GM23338 (cell line): ENCODE measurements at regions not wholly inside any gene's neighbourhood (a gene's known extent, or its start where the extent isn't known, plus 50 kb on each side); places are given as distances from the start of the nearest gene placed in this dataset.

ENCODE experiments used
- ATAC-seq: fragments of 200-7000 bp; cut with Tn5 transposase; 3 replicates; pipeline ENCODE4 v1.9.1; 2020
- DNase-seq: peaks from one replicate; pipeline ENCODE4 v3.0.0-alpha.2; 2015; ENCODE audit warnings: low spot score
- H2AFZ ChIP-seq: fragments of 200-600 bp; sonication (generic); 2 replicates; pipeline ENCODE4 v1.8.0; 2016; ENCODE audit warnings: antibody characterized with exemption, mild to moderate bottlenecking, moderate library complexity
- H3F3A ChIP-seq: fragments of 200-600 bp; sonication (generic); replicated peaks from 2 replicates; pipeline ENCODE4 v1.8.0; 2017; ENCODE audit warnings: antibody characterized with exemption, mixed run types, low read depth
- H3K27ac ChIP-seq: fragments of 200-600 bp; sonication (generic); 2 replicates; pipeline ENCODE4 v1.6.1; 2016; ENCODE audit warnings: low read depth
- H3K27me3 ChIP-seq: fragments of 200-600 bp; sonication (generic); 2 replicates; pipeline ENCODE4 v1.8.0; 2016; ENCODE audit warnings: mild to moderate bottlenecking, mixed run types, moderate library complexity; ENCODE audit not compliant: insufficient read depth
- H3K36me3 ChIP-seq: fragments of 200-600 bp; sonication (generic); 2 replicates; pipeline ENCODE4 v1.8.0; 2016; ENCODE audit warnings: mild to moderate bottlenecking; ENCODE audit not compliant: insufficient read depth
- H3K4me1 ChIP-seq: fragments of 200-600 bp; sonication (generic); 2 replicates; pipeline ENCODE4 v1.8.0; 2016; ENCODE audit warnings: mild to moderate bottlenecking, moderate library complexity; ENCODE audit not compliant: insufficient read depth
- H3K4me2 ChIP-seq: fragments of 200-600 bp; sonication (generic); 2 replicates; pipeline ENCODE4 v1.7.1; 2017; ENCODE audit warnings: mixed run types
- H3K4me3 ChIP-seq: fragments of 200-600 bp; sonication (generic); 2 replicates; pipeline ENCODE4 v1.6.1; 2016; ENCODE audit warnings: mixed run types
- H3K79me2 ChIP-seq: fragments of 200-600 bp; sonication (generic); replicated peaks from 2 replicates; pipeline ENCODE4 v1.8.0; 2017; ENCODE audit warnings: mild to moderate bottlenecking; ENCODE audit not compliant: insufficient read depth
- H3K9me2 ChIP-seq: fragments of 200-600 bp; sonication (generic); 2 replicates; pipeline ENCODE4 v1.8.0; 2017; ENCODE audit not compliant: insufficient read depth
- H4K20me1 ChIP-seq: fragments of 200-600 bp; sonication (generic); replicated peaks from 2 replicates; pipeline ENCODE4 v1.8.0; 2017; ENCODE audit warnings: mild to moderate bottlenecking; ENCODE audit not compliant: insufficient read depth
- H3K27ac Mint-ChIP-seq: 2 replicates; pipeline ENCODE4 v1.8.0; 2020; ENCODE audit warnings: inconsistent platforms, mild to moderate bottlenecking, moderate library complexity, mixed read lengths
- H3K27me3 Mint-ChIP-seq: 3 replicates; pipeline ENCODE4 v1.8.0; 2022; ENCODE audit warnings: low read depth, mild to moderate bottlenecking, moderate library complexity, mixed read lengths, inconsistent platforms; ENCODE audit not compliant: insufficient read depth, poor library complexity
- H3K36me3 Mint-ChIP-seq: 3 replicates; pipeline ENCODE4 v1.8.0; 2021; ENCODE audit warnings: low read depth, mild to moderate bottlenecking, inconsistent platforms, moderate library complexity, mixed read lengths
- H3K4me1 Mint-ChIP-seq: 3 replicates; pipeline ENCODE4 v1.8.0; 2020; ENCODE audit warnings: mild to moderate bottlenecking, inconsistent platforms, mixed read lengths
- H3K4me3 Mint-ChIP-seq: 3 replicates; pipeline ENCODE4 v1.8.0; 2021; ENCODE audit warnings: moderate library complexity, mild to moderate bottlenecking, inconsistent platforms, mixed read lengths
- H3K9me3 Mint-ChIP-seq: 3 replicates; pipeline ENCODE4 v1.8.0; 2020; ENCODE audit warnings: moderate library complexity, mild to moderate bottlenecking, inconsistent platforms, mixed read lengths
- CREB1 ChIP-seq: fragments of 250-450 bp; sonication (Bioruptor Pico); IDR thresholded peaks from 2 replicates; pipeline ENCODE4 v1.5.0; 2020; ENCODE audit warnings: low read depth, mild to moderate bottlenecking, moderate library complexity
- EZH2 ChIP-seq: fragments of 200-600 bp; sonication (generic); IDR thresholded peaks from one replicate; pipeline ENCODE4 v1.8.0; 2017; ENCODE audit warnings: antibody characterized with exemption, mild to moderate bottlenecking, low read depth; ENCODE audit not compliant: unreplicated experiment
- EZH2phosphoT487 ChIP-seq: fragments of 200-600 bp; sonication (generic); IDR thresholded peaks from one replicate; pipeline ENCODE4 v1.8.1; 2018; ENCODE audit warnings: antibody characterized with exemption; ENCODE audit not compliant: unreplicated experiment
- POLR2AphosphoS5 ChIP-seq: IDR thresholded peaks from 2 replicates; pipeline ENCODE4 v1.6.1; 2016; ENCODE audit warnings: antibody characterized with exemption, low read depth
- STAT1 ChIP-seq: IDR thresholded peaks from one replicate; pipeline ENCODE4 v1.6.1; 2016; ENCODE audit warnings: antibody characterized with exemption; ENCODE audit not compliant: unreplicated experiment
- ZNF331 ChIP-seq: fragments of 250-450 bp; sonication (Bioruptor Pico); IDR thresholded peaks from 2 replicates; pipeline ENCODE4 v1.5.0; 2020; ENCODE audit warnings: low read depth, mild to moderate bottlenecking, moderate library complexity
- TF ChIP-seq, protein P1 (sequence below): fragments of 250-450 bp; sonication (Bioruptor Pico); IDR thresholded peaks from 2 replicates; pipeline ENCODE4 v1.5.0; 2020; ENCODE audit warnings: mild to moderate bottlenecking, moderate library complexity

DNA sequence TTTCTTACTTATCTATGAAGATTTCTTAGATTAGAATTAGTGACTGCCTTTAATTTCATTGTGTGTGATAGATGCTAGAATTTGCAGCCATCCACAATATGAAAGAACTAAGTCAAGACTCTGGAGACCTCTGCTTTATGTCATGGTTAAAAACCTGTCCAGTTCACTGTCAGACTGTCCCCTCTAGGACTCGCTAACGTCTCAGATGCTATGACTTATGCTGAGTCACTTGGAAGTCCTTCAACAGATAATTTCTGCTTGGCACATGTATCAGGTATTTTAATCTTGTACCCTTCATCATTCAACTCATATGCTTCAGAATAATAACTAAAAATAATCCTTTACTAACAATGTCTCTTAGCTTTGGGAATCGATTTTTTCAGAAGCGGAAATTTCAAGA lies 230.5 kb upstream of the DMAC1 start:
- Mint-ChIP-seq H3K27me3 (no peaks in the 10 kb centered on the region), H3K36me3 (no peaks in the 10 kb centered on the region), H3K27ac (no peak overlapping the region), H3K4me1 (peaks cover 9% of the 10 kb centered on the region), H3K4me3 (no peak overlapping the region), H3K9me3 (no peaks in the 10 kb centered on the region)
- no peak overlapping the region; the same call in 1 of the 2 replicates for H2AFZ ChIP-seq
- no peak for ATAC-seq
- no peak for TF ChIP-seq EZH2phosphoT487
- TF ChIP-seq EZH2, result no peak
- TF ChIP-seq, protein P1, sequence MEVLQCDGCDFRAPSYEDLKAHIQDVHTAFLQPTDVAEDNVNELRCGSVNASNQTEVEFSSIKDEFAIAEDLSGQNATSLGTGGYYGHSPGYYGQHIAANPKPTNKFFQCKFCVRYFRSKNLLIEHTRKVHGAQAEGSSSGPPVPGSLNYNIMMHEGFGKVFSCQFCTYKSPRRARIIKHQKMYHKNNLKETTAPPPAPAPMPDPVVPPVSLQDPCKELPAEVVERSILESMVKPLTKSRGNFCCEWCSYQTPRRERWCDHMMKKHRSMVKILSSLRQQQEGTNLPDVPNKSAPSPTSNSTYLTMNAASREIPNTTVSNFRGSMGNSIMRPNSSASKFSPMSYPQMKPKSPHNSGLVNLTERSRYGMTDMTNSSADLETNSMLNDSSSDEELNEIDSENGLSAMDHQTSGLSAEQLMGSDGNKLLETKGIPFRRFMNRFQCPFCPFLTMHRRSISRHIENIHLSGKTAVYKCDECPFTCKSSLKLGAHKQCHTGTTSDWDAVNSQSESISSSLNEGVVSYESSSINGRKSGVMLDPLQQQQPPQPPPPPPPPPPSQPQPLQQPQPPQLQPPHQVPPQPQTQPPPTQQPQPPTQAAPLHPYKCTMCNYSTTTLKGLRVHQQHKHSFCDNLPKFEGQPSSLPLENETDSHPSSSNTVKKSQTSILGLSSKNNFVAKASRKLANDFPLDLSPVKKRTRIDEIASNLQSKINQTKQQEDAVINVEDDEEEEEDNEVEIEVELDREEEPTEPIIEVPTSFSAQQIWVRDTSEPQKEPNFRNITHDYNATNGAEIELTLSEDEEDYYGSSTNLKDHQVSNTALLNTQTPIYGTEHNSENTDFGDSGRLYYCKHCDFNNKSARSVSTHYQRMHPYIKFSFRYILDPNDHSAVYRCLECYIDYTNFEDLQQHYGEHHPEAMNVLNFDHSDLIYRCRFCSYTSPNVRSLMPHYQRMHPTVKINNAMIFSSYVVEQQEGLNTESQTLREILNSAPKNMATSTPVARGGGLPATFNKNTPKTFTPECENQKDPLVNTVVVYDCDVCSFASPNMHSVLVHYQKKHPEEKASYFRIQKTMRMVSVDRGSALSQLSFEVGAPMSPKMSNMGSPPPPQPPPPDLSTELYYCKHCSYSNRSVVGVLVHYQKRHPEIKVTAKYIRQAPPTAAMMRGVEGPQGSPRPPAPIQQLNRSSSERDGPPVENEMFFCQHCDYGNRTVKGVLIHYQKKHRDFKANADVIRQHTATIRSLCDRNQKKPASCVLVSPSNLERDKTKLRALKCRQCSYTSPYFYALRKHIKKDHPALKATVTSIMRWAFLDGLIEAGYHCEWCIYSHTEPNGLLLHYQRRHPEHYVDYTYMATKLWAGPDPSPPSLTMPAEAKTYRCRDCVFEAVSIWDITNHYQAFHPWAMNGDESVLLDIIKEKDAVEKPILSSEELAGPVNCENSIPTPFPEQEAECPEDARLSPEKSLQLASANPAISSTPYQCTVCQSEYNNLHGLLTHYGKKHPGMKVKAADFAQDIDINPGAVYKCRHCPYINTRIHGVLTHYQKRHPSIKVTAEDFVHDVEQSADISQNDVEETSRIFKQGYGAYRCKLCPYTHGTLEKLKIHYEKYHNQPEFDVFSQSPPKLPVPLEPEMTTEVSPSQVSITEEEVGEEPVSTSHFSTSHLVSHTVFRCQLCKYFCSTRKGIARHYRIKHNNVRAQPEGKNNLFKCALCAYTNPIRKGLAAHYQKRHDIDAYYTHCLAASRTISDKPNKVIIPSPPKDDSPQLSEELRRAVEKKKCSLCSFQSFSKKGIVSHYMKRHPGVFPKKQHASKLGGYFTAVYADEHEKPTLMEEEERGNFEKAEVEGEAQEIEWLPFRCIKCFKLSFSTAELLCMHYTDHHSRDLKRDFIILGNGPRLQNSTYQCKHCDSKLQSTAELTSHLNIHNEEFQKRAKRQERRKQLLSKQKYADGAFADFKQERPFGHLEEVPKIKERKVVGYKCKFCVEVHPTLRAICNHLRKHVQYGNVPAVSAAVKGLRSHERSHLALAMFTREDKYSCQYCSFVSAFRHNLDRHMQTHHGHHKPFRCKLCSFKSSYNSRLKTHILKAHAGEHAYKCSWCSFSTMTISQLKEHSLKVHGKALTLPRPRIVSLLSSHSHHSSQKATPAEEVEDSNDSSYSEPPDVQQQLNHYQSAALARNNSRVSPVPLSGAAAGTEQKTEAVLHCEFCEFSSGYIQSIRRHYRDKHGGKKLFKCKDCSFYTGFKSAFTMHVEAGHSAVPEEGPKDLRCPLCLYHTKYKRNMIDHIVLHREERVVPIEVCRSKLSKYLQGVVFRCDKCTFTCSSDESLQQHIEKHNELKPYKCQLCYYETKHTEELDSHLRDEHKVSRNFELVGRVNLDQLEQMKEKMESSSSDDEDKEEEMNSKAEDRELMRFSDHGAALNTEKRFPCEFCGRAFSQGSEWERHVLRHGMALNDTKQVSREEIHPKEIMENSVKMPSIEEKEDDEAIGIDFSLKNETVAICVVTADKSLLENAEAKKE (CRISPR knock-in tag), result no peak
- TF ChIP-seq ZNF331 (CRISPR knock-in tag), result no peak
- no peak for TF ChIP-seq STAT1
- no peaks in the 10 kb centered on the region for H4K20me1 ChIP-seq
- peaks cover 9% of the 10 kb centered on the region for H3K4me1 ChIP-seq
- no peaks in the 10 kb centered on the region for H3K36me3 ChIP-seq
- H3K27ac ChIP-seq, result no peak overlapping the region
- DNase-seq, result no peak
- no peaks in the 10 kb centered on the region; the same call in 1 of the 2 replicates for H3K9me2 ChIP-seq
- H3K4me2 ChIP-seq, result no peak overlapping the region
- no peaks in the 10 kb centered on the region for H3K27me3 ChIP-seq
- H3F3A ChIP-seq, result no peaks in the 10 kb centered on the region
- no peaks in the 10 kb centered on the region for H3K79me2 ChIP-seq
- no peak overlapping the region for H3K4me3 ChIP-seq

DNA sequence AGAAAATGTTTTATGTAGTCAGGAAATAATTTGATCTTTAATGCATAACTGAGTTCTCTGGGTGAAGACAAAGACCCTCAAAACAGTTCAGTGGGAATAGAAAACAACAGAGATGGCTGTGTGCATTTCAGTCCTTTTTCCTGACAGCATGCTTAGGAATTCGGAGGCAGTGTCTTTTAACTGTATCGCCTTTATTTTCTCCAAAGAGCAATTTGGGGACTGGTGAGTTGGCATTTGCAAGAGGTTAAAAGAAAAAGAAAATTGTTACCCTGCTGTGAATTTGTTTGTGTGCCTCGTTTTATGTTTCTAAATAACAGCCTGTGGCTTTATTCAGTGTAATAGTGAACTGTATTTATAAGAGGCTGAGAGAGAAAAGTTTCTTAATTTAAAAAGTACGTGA lies 227.8 kb upstream of the DMAC1 start:
- Mint-ChIP-seq H3K9me3 (0 out of 3 replicates have a peak, but pooled peaks cover under 1% of the 10 kb centered on the region), H3K4me1 (peaks cover 9% of the 10 kb centered on the region), H3K27ac (no peak overlapping the region; the same call in none of the 2 replicates), H3K4me3 (no peak overlapping the region), H3K36me3 (no peaks in the 10 kb centered on the region), H3K27me3 (no peaks in the 10 kb centered on the region)
- no peaks in the 10 kb centered on the region for H3K27me3 ChIP-seq
- DNase-seq (peak; percentile 22), ATAC-seq (no peak)
- peaks cover 9% of the 10 kb centered on the region for H3K4me1 ChIP-seq
- H4K20me1 ChIP-seq, result no peaks in the 10 kb centered on the region
- peak overlapping the region; percentile 36; the same call in 1 of the 2 replicates for H3K4me2 ChIP-seq
- H2AFZ ChIP-seq, result no peak overlapping the region
- no peak overlapping the region for H3K27ac ChIP-seq
- no peaks in the 10 kb centered on the region for H3F3A ChIP-seq
- H3K79me2 ChIP-seq, result no peaks in the 10 kb centered on the region
- no peaks in the 10 kb centered on the region; the same call in 1 of the 2 replicates for H3K9me2 ChIP-seq
- H3K36me3 ChIP-seq, result no peaks in the 10 kb centered on the region
- no peak overlapping the region for H3K4me3 ChIP-seq
- no peak for TF ChIP-seq STAT1
- TF ChIP-seq CREB1 (CRISPR knock-in tag), result no peak
- TF ChIP-seq POLR2AphosphoS5, result no peak
- no peak for TF ChIP-seq ZNF331 (CRISPR knock-in tag)
